Natural killer cell (primary cell): ENCODE measurements at regions not wholly inside any gene's neighbourhood (a gene's known extent, or its start where the extent isn't known, plus 50 kb on each side); places are given as distances from the start of the nearest gene placed in this dataset.

Experiments
- ATAC-seq, 3 donors: fragments of 150-1000 bp in 2 of 3; fragments of 200-7000 bp in 1 of 3; cut with Tn5 transposase; 1 replicate in 1 of 3; 2 replicates in 2 of 3; pipeline ENCODE4 v1.10.0; 2021; ENCODE audit warnings: mild to moderate bottlenecking in 2 of 3, moderate library complexity in 2 of 3
- DNase-seq, 2 donors: peaks; one replicate each; pipeline versions ENCODE4 v3.0.0 to v3.0.0-alpha.2; 2013 to 2021; ENCODE audit warnings: mixed read lengths in 1 of 2
- H3K27ac ChIP-seq: one replicate; pipeline ENCODE4 v1.5.1; 2013; ENCODE audit warnings: mild to moderate bottlenecking, low read length
- H3K27me3 ChIP-seq: one replicate; pipeline ENCODE4 v1.6.1; 2013; ENCODE audit warnings: low read length; ENCODE audit not compliant: control insufficient read depth, insufficient read depth
- H3K36me3 ChIP-seq: one replicate; pipeline ENCODE4 v1.6.1; 2013; ENCODE audit warnings: low read length; ENCODE audit not compliant: control insufficient read depth, insufficient read depth
- H3K4me1 ChIP-seq: one replicate; pipeline ENCODE4 v1.6.1; 2013; ENCODE audit warnings: low read length; ENCODE audit not compliant: control insufficient read depth, insufficient read depth
- H3K4me3 ChIP-seq: one replicate; pipeline ENCODE4 v1.5.1; 2013; ENCODE audit warnings: low read length
- H3K9me3 ChIP-seq: one replicate; pipeline ENCODE4 v1.6.1; 2013; ENCODE audit warnings: low read length; ENCODE audit not compliant: control insufficient read depth, insufficient read depth
- H3K27ac Mint-ChIP-seq, 2 donors: one replicate each; pipeline ENCODE4 v1.8.0; 2022; ENCODE audit warnings: mild to moderate bottlenecking in 2 of 2, mixed read lengths in 2 of 2, moderate library complexity in 1 of 2
- H3K27me3 Mint-ChIP-seq, 2 donors: one replicate each; pipeline ENCODE4 v1.8.0; 2022; ENCODE audit warnings: low read depth in 2 of 2, mixed read lengths in 2 of 2
- H3K36me3 Mint-ChIP-seq: one replicate; pipeline ENCODE4 v1.8.0; 2022; ENCODE audit warnings: mixed read lengths
- H3K4me1 Mint-ChIP-seq, 2 donors: one replicate each; pipeline ENCODE4 v1.8.0; 2022; ENCODE audit warnings: mixed read lengths in 2 of 2
- H3K4me3 Mint-ChIP-seq: one replicate; pipeline ENCODE4 v1.8.0; 2022; ENCODE audit warnings: mild to moderate bottlenecking, moderate library complexity, mixed read lengths
- H3K9me3 Mint-ChIP-seq, 2 donors: one replicate each; pipeline ENCODE4 v1.8.0; 2022; ENCODE audit warnings: mixed read lengths in 2 of 2
- WGBS: methylation state at CpG from one replicate; pipeline ENCODE4 v1.1.7; 2013; ENCODE audit warnings: missing lambda C conversion rate; ENCODE audit not compliant: insufficient coverage; 5-methylcytosine and 5-hydroxymethylcytosine counted together
- intact Hi-C: fragments of 100-400 bp; cut with micrococcal nuclease; formaldehyde crosslinking; loops from one replicate; pipeline ENCODE4 v1.14.2; 2022
- TF ChIP-seq, protein P1 (sequence below): fragments of 200-600 bp; IDR thresholded peaks from one replicate; pipeline ENCODE4 v1.8.0; 2022; ENCODE audit warnings: antibody characterized with exemption

DNA sequence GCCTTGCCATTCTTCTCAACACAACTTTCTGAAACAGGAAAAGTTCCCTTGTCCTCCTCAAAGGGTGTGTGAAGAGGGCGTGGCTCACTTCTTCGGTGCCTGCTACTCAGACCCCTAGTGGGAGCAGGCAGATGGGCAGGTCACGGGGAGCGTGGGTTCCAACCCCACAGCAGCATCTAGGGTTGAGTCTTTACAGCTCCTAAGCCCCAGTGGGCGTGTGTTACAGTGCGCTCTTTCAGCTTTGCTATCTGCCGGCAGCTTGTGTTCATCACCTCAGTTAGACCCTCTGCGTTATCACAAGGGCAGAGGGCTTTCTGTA lies 57.5 kb upstream of the KLF3 start:
- Mint-ChIP-seq H3K9me3 (no peaks in the 10 kb centered on the region), H3K27ac (peak overlapping the region in 1 of 2 donors; percentile 44), H3K27me3 (no peaks in the 10 kb centered on the region), H3K36me3 (no peaks in the 10 kb centered on the region), H3K4me3 (no peak overlapping the region), H3K4me1 (peaks cover 39% of the 10 kb centered on the region in 2 donors)
- WGBS: 91% methylated on average over 8 of the region's 8 CpGs
- peak in 1 of 2 donors; percentile 16 for DNase-seq
- Histone ChIP-seq H3K36me3 (no peaks in the 10 kb centered on the region), H3K27ac (no peak overlapping the region), H3K4me3 (no peak overlapping the region), H3K9me3 (no peaks in the 10 kb centered on the region), H3K4me1 (peaks cover 13% of the 10 kb centered on the region), H3K27me3 (no peaks in the 10 kb centered on the region)
- intact Hi-C loops: no loop called here
- TF ChIP-seq, protein P1, sequence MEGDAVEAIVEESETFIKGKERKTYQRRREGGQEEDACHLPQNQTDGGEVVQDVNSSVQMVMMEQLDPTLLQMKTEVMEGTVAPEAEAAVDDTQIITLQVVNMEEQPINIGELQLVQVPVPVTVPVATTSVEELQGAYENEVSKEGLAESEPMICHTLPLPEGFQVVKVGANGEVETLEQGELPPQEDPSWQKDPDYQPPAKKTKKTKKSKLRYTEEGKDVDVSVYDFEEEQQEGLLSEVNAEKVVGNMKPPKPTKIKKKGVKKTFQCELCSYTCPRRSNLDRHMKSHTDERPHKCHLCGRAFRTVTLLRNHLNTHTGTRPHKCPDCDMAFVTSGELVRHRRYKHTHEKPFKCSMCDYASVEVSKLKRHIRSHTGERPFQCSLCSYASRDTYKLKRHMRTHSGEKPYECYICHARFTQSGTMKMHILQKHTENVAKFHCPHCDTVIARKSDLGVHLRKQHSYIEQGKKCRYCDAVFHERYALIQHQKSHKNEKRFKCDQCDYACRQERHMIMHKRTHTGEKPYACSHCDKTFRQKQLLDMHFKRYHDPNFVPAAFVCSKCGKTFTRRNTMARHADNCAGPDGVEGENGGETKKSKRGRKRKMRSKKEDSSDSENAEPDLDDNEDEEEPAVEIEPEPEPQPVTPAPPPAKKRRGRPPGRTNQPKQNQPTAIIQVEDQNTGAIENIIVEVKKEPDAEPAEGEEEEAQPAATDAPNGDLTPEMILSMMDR: no peak
- no peak for ATAC-seq

DNA sequence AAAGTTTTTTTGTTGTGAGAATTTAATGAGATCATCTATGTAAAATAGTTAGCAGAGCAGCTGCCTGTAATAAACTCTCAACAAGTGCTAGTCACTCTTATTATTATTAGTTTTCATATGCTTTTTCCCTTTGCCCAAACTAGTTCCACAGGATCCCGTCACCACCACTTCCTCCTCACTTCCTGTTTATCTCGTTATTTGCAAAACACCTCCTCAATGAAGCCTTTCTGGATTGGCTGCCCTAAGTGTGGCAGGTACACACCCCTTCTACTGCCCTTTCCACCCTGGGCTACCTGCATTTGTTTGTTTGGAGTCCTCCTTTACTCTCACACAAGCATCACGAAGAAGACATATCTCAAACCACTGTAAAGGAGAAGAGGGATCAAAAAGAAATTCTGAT lies 54.4 kb upstream of the KLF3 start:
- TF ChIP-seq, protein P1: no peak
- Histone ChIP-seq H3K36me3 (no peaks in the 10 kb centered on the region), H3K4me1 (peaks cover 13% of the 10 kb centered on the region), H3K27ac (no peak overlapping the region), H3K4me3 (no peak overlapping the region), H3K9me3 (no peaks in the 10 kb centered on the region), H3K27me3 (no peaks in the 10 kb centered on the region)
- H3K27me3 Mint-ChIP-seq: no peaks in the 10 kb centered on the region
- WGBS: 23% methylated on average over 2 of the region's 3 CpGs
- peaks cover 27% of the 10 kb centered on the region in 2 donors for H3K4me1 Mint-ChIP-seq
- no peak overlapping the region for H3K4me3 Mint-ChIP-seq
- H3K27ac Mint-ChIP-seq: peak overlapping the region in 1 of 2 donors; percentile 17
- no peaks in the 10 kb centered on the region for H3K9me3 Mint-ChIP-seq
- intact Hi-C loops: no loop called here
- no peak for ATAC-seq
- H3K36me3 Mint-ChIP-seq: no peaks in the 10 kb centered on the region
- DNase-seq: no peak

DNA sequence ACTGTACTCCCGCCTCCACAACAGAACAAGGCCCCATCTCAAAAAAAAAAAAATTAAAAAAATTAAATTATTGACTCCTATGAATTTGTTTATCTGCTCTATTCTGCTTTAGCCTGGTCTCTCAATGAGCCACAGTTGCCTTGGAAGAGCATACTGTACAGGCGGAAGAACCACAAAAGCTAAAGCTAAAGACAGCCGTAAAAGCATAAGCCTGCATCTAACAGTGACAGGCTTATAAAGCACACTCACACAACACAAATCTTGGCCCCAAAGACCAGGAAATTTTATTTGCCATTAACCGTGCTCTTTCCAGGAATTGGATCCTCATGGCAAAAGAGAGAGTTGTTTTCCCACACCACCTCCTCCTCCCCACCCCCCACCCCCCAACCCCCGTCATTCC lies 53.5 kb upstream of the KLF3 start:
- H3K9me3 ChIP-seq: no peaks in the 10 kb centered on the region
- Mint-ChIP-seq H3K4me3 (no peak overlapping the region), H3K27me3 (no peaks in the 10 kb centered on the region), H3K4me1 (peaks cover 18% of the 10 kb centered on the region in 2 donors), H3K27ac (no peak overlapping the region), H3K9me3 (no peaks in the 10 kb centered on the region), H3K36me3 (no peaks in the 10 kb centered on the region)
- no peak overlapping the region for H3K27ac ChIP-seq
- 100% methylated on average over 4 of the region's 5 CpGs for WGBS
- no peak for ATAC-seq
- no peaks in the 10 kb centered on the region for H3K27me3 ChIP-seq
- TF ChIP-seq, protein P1: no peak
- H3K4me3 ChIP-seq: no peak overlapping the region
- no peak for DNase-seq
- H3K4me1 ChIP-seq: peaks cover 13% of the 10 kb centered on the region
- no peaks in the 10 kb centered on the region for H3K36me3 ChIP-seq
- intact Hi-C loops: no loop called here

DNA sequence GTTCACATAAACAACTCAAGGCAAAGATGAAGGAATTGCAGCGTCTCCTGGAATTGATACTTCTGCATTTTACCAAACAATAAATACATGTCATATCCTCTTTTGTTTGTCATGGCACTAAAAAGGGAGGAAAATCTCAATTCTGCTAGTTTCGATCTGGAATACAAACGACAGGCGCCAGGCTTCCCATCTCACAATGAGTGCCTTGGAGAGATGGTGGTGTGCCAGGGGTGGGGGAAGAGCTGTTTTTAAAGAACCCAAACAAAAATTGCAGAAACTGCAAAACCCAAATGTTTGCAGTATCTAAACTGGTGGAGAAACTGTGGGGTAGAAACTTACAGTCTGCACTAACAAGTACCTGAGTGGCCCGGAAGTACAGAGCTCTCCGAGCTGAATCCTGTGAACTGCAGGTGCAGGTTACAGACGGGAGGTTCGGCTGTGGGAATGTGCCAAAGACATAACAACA lies 53.0 kb upstream of the KLF3 start:
- Histone ChIP-seq H3K4me3 (no peak overlapping the region), H3K4me1 (peaks cover 8% of the 10 kb centered on the region), H3K27me3 (no peaks in the 10 kb centered on the region), H3K27ac (no peak overlapping the region), H3K9me3 (no peaks in the 10 kb centered on the region), H3K36me3 (no peaks in the 10 kb centered on the region)
- Mint-ChIP-seq H3K36me3 (no peaks in the 10 kb centered on the region), H3K4me3 (no peak overlapping the region), H3K4me1 (peaks cover 13% of the 10 kb centered on the region in 2 donors), H3K9me3 (no peaks in the 10 kb centered on the region), H3K27me3 (no peaks in the 10 kb centered on the region), H3K27ac (no peak overlapping the region)
- intact Hi-C loops: no loop called here
- 91% methylated on average over 8 of the region's 8 CpGs for WGBS
- no peak for DNase-seq
- no peak for ATAC-seq
- TF ChIP-seq, protein P1: no peak
